HepG2 (cell line): ENCODE measurements at regions not wholly inside any gene's neighbourhood (a gene's known extent, or its start where the extent isn't known, plus 50 kb on each side); places are given as distances from the start of the nearest gene placed in this dataset.

ENCODE experiments used
- CBFB ChIP-seq: sonication (generic); formaldehyde crosslinking; IDR thresholded peaks from 2 replicates; pipeline ENCODE4 v1.4.0; 2020; ENCODE audit warnings: missing genetic modification reagents
- CHD4 ChIP-seq: fragments of 200-600 bp; sonication (generic); IDR thresholded peaks from 2 replicates; pipeline ENCODE4 v1.7.0; 2017; ENCODE audit warnings: mild to moderate bottlenecking, low read length, borderline replicate concordance
- E2F2 ChIP-seq: sonication (generic); formaldehyde crosslinking; IDR thresholded peaks from 2 replicates; pipeline ENCODE4 v1.4.0; 2020; ENCODE audit warnings: missing genetic modification reagents, borderline replicate concordance
- GLMP ChIP-seq: sonication (generic); formaldehyde crosslinking; IDR thresholded peaks from 2 replicates; pipeline ENCODE4 v1.9.0; 2021; ENCODE audit warnings: missing genetic modification reagents, mild to moderate bottlenecking, borderline replicate concordance
- IRX3 ChIP-seq: sonication (generic); formaldehyde crosslinking; IDR thresholded peaks from 2 replicates; pipeline ENCODE4 v1.8.1; 2023; ENCODE audit warnings: mild to moderate bottlenecking, low read depth, missing genetic modification reagents, borderline replicate concordance
- NPAS2 ChIP-seq: sonication (generic); formaldehyde crosslinking; IDR thresholded peaks from 2 replicates; pipeline ENCODE4 v1.8.0; 2022; ENCODE audit warnings: mild to moderate bottlenecking, missing genetic modification reagents, borderline replicate concordance
- PRMT3 ChIP-seq: sonication (generic); formaldehyde crosslinking; IDR thresholded peaks from 2 replicates; pipeline ENCODE4 v1.8.1; 2022; ENCODE audit warnings: low read depth, mild to moderate bottlenecking, moderate library complexity, missing genetic modification reagents, borderline replicate concordance
- SMAD3 ChIP-seq: sonication (generic); formaldehyde crosslinking; IDR thresholded peaks from 2 replicates; pipeline ENCODE4 v1.4.0; 2020; ENCODE audit warnings: missing genetic modification reagents
- ZBTB2 ChIP-seq: sonication (generic); formaldehyde crosslinking; IDR thresholded peaks from 2 replicates; pipeline ENCODE4 v1.8.0; 2022; ENCODE audit warnings: low read depth, missing genetic modification reagents
- ZBTB26 ChIP-seq: IDR thresholded peaks from 2 replicates; pipeline ENCODE4 v1.6.1; 2016; ENCODE audit warnings: missing compliant biosample characterization, missing genetic modification reagents, borderline replicate concordance
- ZBTB40 ChIP-seq, 2 experiments: fragments of 450-650 bp in 1 of 2; sonication (generic) in 1 of 2; formaldehyde crosslinking in 1 of 2; IDR thresholded peaks; 2 replicates each; pipeline versions ENCODE4 v1.6.1 to v1.8.0; 2016 to 2022; ENCODE audit warnings: antibody characterized with exemption in 1 of 2, mild to moderate bottlenecking in 1 of 2, missing genetic modification reagents in 1 of 2
- ZNF567 ChIP-seq: sonication (generic); formaldehyde crosslinking; IDR thresholded peaks from 2 replicates; pipeline ENCODE4 v1.8.1; 2023; ENCODE audit warnings: mild to moderate bottlenecking, missing genetic modification reagents, borderline replicate concordance

GRCh38 chr10:30542001-30542894 lies 87.3 kb downstream of the LYZL2 start (continued):
- TF ChIP-seq ZNF567 (CRISPR knock-in tag): no peak; the same call in 1 of the 2 replicates
- TF ChIP-seq ZBTB40 (IDR thresholded peaks at IDR 0.05): no peak
- TF ChIP-seq ZBTB40 (CRISPR knock-in tag; IDR thresholded peaks at IDR 0.05): peak; percentile 51; the same call in 1 of the 2 replicates
- TF ChIP-seq ZBTB2: no peak
- no peak for TF ChIP-seq CHD4
- TF ChIP-seq E2F2 (CRISPR knock-in tag): no peak
- peak; percentile 73; the same call in 1 of the 2 replicates for TF ChIP-seq CBFB (CRISPR knock-in tag)
- TF ChIP-seq SMAD3 (CRISPR knock-in tag): peak; percentile 91
- TF ChIP-seq NPAS2 (CRISPR knock-in tag): no peak
- no peak for TF ChIP-seq PRMT3
- 0 out of 2 replicates have a peak, but pooled peaks have one; percentile 56 for TF ChIP-seq IRX3 (CRISPR knock-in tag)
- no peak for TF ChIP-seq GLMP
- TF ChIP-seq ZBTB26 (CRISPR knock-in tag): peak; percentile 82
